ENCODE measurements at regions not wholly inside any gene's neighbourhood (a gene's known extent, or its start where the extent isn't known, plus 50 kb on each side); places are given as distances from the start of the nearest gene placed in this dataset.
A peak's percentile ranks its signal among the peaks of the same experiment; 100 is the strongest.

DNA sequence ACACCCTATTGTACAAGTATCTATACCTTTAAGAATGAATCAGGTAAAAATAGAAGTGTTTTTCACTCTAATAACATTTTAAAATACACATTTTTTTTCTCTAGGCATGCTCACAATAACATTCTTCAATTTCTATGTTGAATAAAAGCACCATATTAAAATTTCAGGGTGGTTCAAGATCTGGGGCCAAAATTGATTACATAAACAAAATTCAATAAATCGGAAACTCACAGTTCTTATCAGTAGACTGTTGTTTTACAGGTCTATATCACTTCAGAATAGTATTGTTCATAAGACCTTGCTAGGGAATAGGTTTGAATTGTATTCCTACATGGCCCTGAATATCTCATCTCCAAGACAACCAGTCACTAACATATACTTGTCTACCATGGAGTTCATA is 634.0 kb downstream of the SPOCK3 start:
- no peaks in the 10 kb centered on the region for H3K4me1 ChIP-seq (ENCODE audit: control insufficient read depth, insufficient read depth, low read length)
- TF ChIP-seq, protein P1, sequence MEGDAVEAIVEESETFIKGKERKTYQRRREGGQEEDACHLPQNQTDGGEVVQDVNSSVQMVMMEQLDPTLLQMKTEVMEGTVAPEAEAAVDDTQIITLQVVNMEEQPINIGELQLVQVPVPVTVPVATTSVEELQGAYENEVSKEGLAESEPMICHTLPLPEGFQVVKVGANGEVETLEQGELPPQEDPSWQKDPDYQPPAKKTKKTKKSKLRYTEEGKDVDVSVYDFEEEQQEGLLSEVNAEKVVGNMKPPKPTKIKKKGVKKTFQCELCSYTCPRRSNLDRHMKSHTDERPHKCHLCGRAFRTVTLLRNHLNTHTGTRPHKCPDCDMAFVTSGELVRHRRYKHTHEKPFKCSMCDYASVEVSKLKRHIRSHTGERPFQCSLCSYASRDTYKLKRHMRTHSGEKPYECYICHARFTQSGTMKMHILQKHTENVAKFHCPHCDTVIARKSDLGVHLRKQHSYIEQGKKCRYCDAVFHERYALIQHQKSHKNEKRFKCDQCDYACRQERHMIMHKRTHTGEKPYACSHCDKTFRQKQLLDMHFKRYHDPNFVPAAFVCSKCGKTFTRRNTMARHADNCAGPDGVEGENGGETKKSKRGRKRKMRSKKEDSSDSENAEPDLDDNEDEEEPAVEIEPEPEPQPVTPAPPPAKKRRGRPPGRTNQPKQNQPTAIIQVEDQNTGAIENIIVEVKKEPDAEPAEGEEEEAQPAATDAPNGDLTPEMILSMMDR (conservative IDR thresholded peaks at IDR 0.05): no peak
- WGBS, 2 experiments (ENCODE audit: insufficient coverage in 1 of 2, insufficient read length in 1 of 2): 100% methylated on average over 1 of the region's 1 CpG; no CpG with 5 or more reads in 1 of the 2 experiments
- H3K4me3 ChIP-seq (ENCODE audit: low read length): no peak overlapping the region
- Mint-ChIP-seq H3K4me1 (peaks cover 2% of the 10 kb centered on the region), H3K27me3 (ENCODE audit: insufficient read depth) (no peaks in the 10 kb centered on the region), H3K4me3 (no peak overlapping the region), H3K36me3 (ENCODE audit: low read depth) (no peaks in the 10 kb centered on the region), H3K27ac (no peak overlapping the region), H3K9me3 (no peaks in the 10 kb centered on the region)
- no peaks in the 10 kb centered on the region for H3K36me3 ChIP-seq (ENCODE audit: control insufficient read depth, insufficient read depth, low read length)
- no peak overlapping the region for H3K27ac ChIP-seq (ENCODE audit: low read depth, low read length)
- no peaks in the 10 kb centered on the region for H3K27me3 ChIP-seq (ENCODE audit: control insufficient read depth, insufficient read depth, low read length, poor library complexity, severe bottlenecking)
- no peaks in the 10 kb centered on the region for H3K9me3 ChIP-seq (ENCODE audit: control insufficient read depth, low read length)
- DNase-seq: no peak
- no peak overlapping the region for H3K9ac ChIP-seq (ENCODE audit: extremely low read depth, low read length, poor library complexity, severe bottlenecking)

DNA sequence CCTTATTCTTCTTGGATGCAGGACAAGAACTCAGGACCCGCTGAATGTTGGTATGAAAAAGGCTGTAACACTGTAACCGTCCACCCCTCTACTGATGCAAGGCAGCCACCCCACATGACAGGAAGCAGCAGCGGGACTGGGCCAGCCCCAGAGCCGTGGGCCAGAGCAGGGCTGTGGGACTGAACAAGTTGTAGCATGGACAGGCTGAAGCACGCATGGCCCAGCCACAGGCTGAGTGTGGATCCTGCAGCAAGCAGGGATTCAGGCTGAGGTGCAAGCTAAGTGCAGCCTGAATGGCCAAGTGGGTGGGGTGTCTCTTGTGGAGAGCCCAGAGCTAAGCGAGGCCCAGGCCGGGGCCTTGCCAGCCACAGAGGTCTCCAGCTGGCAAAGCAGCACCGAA is 632.2 kb downstream of the SPOCK3 start:
- no peak overlapping the region for H3K27ac ChIP-seq (ENCODE audit: low read depth, low read length)
- H3K27me3 Mint-ChIP-seq (ENCODE audit: insufficient read depth): no peaks in the 10 kb centered on the region

DNA sequence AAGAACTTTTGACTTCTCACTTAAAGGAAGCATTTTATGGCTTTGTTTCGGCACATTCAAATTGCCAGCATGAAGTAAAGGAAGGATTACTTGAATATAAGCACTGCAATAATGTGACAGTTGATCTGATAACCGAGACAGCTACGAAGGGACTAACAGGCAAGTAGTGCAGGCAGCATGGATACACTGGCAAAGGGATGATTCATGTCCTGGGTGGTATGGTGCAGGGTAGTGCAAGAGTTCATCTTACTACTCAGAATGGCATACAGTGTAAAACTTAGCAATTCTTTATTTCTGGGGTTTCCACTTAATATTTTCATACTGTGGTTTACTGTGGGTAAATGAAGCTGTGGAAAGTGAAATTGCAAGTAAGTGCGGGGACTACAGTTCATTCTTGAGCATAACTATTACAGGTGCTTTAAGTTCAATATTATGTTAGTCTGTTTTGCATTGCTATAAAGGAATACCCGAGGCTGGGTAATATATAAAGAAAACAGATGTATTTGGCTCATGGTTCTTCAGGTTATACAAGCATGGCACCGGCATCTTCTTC is 611.8 kb downstream of the SPOCK3 start:
- Mint-ChIP-seq H3K4me3 (no peak overlapping the region), H3K27me3 (ENCODE audit: insufficient read depth) (no peaks in the 10 kb centered on the region), H3K4me1 (no peaks in the 10 kb centered on the region), H3K36me3 (ENCODE audit: low read depth) (no peaks in the 10 kb centered on the region), H3K9me3 (no peaks in the 10 kb centered on the region), H3K27ac (no peak overlapping the region)
- Histone ChIP-seq H3K9me3 (ENCODE audit: control insufficient read depth, low read length) (no peaks in the 10 kb centered on the region), H3K9ac (ENCODE audit: extremely low read depth, low read length, poor library complexity, severe bottlenecking) (no peak overlapping the region), H3K36me3 (ENCODE audit: control insufficient read depth, insufficient read depth, low read length) (no peaks in the 10 kb centered on the region), H3K27ac (ENCODE audit: low read depth, low read length) (no peak overlapping the region), H3K4me3 (ENCODE audit: low read length) (no peak overlapping the region), H3K4me1 (ENCODE audit: control insufficient read depth, insufficient read depth, low read length) (no peaks in the 10 kb centered on the region), H3K27me3 (ENCODE audit: control insufficient read depth, insufficient read depth, low read length, poor library complexity, severe bottlenecking) (no peaks in the 10 kb centered on the region)
- DNase-seq: no peak
- TF ChIP-seq, protein P1 (conservative IDR thresholded peaks at IDR 0.05): no peak
- WGBS, 2 experiments (ENCODE audit: insufficient coverage in 1 of 2, insufficient read length in 1 of 2): 89 to 97% methylated on average over 5 to 6 of the region's 6 CpGs

More for the DNA sequence above, 632.2 kb downstream of the SPOCK3 start:
- no peak overlapping the region for H3K4me3 ChIP-seq (ENCODE audit: low read length)
- Mint-ChIP-seq H3K4me3 (no peak overlapping the region), H3K4me1 (no peaks in the 10 kb centered on the region), H3K27ac (no peak overlapping the region), H3K36me3 (ENCODE audit: low read depth) (no peaks in the 10 kb centered on the region), H3K9me3 (no peaks in the 10 kb centered on the region)
- peak; percentile 37 for DNase-seq
- WGBS, 2 experiments (ENCODE audit: insufficient coverage in 1 of 2, insufficient read length in 1 of 2): 95 to 96% methylated on average over 4 to 8 of the region's 8 CpGs
- H3K36me3 ChIP-seq (ENCODE audit: control insufficient read depth, insufficient read depth, low read length): no peaks in the 10 kb centered on the region
- no peaks in the 10 kb centered on the region for H3K9me3 ChIP-seq (ENCODE audit: control insufficient read depth, low read length)
- TF ChIP-seq, protein P1 (conservative IDR thresholded peaks at IDR 0.05): no peak
- no peaks in the 10 kb centered on the region for H3K4me1 ChIP-seq (ENCODE audit: control insufficient read depth, insufficient read depth, low read length)
- no peaks in the 10 kb centered on the region for H3K27me3 ChIP-seq (ENCODE audit: control insufficient read depth, insufficient read depth, low read length, poor library complexity, severe bottlenecking)
- H3K9ac ChIP-seq (ENCODE audit: extremely low read depth, low read length, poor library complexity, severe bottlenecking): no peak overlapping the region

Measured in endodermal cell (in vitro differentiated cells).